ENCODE measurements at regions not wholly inside any gene's neighbourhood (a gene's known extent, or its start where the extent isn't known, plus 50 kb on each side); places are given as distances from the start of the nearest gene placed in this dataset.

DNA sequence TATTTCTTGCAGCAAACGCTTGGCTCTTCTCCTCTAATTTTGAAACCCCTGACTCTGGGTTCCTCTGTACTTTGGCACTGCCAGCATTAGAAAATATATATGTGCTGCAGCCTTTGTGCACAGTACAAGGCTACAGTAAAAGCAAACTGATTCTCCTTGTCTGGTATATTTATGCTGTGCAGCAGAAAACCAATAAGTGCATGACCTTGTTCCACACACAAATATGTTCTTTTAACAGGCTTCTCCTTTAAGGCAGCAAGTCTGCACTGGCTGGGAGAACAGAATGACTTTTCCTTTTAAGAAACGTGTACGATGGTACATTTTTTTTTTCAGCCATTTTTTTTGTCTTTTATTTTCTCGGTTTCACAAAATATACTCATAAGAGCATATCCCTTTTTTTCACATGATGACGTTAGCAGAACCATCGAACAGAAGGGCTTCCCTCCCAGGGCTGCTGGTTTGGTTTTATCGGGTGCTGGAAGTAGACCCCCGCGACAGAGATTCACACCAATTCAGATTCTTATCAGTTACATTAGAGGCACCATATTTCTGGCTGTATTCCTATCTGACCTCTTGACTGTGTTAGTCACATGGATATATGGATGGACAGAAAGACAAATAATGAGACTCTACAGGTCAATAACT, 129.9 kb upstream of the ARID1B start:
- no peak for DNase-seq

DNA sequence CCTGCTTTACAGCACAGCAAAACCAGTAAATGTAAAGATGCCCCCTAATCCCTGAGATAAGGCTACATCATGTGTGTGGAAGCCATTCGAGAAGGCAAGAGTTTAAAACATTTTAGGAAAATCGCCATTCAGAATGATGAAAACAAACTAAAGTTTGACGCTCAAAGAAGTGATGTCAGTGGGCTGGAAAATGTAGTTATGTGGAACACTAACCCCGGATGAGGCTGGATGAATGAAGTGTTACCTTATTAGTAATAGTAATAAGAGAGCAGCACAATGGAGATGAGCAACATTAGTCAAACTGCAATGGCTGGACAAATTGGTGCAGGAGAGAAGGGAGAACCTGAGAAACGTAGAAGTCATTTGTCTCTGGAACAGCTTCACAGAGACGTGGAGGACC, 130.7 kb upstream of the ARID1B start:
- DNase-seq, result no peak

- DNase-seq, result no peak
Observed at GRCh38 chr6:156645097-156645496, 132.1 kb upstream of the ARID1B start.

- DNase-seq, result no peak
Observed at GRCh38 chr6:156639009-156639721, 138.0 kb upstream of the ARID1B start.

DNA sequence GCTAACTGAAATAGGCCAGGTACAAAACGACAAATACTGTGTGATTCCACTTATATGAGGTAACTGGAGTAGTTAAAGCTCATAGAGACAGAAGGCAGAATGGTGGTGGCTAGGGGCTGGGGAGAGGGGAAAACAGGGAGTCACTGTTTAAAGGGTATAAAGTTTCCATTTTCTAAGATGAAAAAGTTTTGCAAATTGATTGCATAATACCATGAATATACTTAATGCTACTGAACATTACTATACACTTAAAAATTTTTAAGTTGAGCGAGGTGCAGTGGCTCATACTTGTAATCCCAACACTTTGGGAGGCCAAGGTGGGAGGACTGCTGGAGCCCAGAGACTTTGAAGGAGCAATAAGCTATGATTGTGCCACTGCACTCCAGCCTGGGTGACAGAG, 138.6 kb upstream of the ARID1B start:
- DNase-seq, result no peak

DNA sequence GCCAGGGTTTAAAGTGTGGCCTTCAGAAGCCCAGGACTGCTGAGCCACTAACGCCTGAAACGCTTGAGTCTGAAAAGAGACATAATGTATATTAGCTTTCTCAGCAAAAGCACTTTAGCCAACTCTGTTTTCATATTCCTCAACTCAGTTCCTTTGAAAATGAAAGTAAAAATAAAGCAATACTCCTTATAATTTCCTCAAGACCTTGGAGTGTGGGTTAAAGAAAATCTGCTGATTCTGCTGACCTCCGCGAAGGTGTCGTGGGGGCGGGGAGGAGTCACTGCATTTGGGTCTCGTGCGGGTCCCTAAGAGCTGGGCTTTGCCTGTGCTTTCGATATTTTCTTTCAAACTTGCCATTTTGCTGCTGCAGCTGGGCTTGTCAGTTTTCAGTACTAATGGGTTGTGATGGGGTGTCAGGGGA, 142.2 kb upstream of the ARID1B start:
- no peak for DNase-seq

DNA sequence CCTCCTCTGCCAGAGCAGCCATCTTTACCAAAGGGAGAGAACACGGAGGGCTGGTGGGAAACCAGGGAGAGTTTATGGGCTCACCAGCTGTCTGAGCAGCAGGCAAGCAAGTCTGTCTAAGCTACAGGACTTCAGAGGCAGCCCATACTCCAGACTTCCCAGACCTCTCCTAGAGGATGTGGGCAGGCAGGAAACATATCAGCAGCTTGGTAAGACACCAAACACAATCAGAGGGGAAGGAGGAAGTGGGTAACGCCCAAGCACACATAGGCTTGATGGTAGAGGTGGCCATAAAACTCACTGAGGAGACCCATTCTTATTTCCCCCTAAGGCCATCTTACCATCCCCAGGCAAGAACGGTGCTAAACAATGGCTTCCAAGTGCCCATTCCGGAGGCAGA, 143.1 kb upstream of the ARID1B start:
- DNase-seq, result no peak

DNA sequence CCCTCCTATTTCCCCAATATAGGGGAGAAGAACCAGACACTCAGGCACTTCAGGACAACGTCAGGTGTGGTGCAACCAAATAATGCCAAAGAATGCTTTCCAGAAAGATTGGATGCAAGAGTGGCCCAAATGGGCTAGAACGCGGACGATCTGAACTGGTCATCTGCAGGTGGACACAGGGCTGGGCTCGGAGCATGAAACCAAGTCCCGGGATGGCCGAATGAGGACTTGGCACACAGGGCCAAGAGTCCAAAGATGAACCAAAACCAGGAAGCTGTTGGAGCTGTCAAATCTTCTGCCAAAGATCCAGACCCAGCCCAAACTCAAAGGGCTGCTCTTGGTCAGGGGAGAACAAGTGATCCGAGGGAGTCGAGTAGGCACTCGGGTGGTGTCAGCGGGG, 143.9 kb upstream of the ARID1B start:
- DNase-seq, result no peak

- DNase-seq, result no peak
Observed at GRCh38 chr6:156630613-156631302, 146.4 kb upstream of the ARID1B start.

DNA sequence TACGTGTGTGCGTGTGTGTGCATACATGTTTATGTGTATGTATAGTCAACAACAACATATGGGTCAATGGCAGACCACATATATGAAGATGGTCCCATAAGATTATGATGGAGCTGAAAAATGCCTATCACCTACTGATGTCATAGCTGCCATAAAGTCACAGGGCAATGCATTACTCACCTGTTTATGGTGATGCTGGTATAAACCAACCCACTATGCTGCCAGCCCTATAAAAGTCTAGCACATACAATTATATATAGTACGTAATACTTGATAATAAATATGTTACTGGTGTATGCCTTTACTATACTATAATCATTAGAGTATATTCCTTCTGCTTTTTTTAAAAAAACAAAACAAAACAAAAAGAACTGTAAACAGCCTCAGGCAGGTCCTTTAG, 148.4 kb upstream of the ARID1B start:
- DNase-seq, result no peak

DNA sequence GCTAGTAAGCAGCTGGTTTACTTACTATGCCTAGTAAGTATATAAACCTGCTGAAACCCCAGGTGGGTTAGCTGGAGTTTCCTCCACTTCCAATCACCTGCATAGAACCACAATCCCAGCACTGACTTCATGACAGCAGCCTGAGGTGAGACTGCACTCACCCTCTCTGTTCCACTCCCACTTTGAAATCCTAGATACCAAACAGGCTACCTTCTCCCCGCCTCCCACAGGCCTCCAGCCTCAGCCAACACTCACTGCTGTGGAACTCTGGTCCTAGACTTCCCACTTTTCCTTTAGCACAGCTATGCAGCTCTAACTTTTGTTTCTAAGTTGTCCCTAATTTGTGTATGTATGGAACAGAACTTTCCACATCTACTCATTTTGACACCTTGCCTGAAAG, 149.7 kb upstream of the ARID1B start:
- no peak for DNase-seq

DNA sequence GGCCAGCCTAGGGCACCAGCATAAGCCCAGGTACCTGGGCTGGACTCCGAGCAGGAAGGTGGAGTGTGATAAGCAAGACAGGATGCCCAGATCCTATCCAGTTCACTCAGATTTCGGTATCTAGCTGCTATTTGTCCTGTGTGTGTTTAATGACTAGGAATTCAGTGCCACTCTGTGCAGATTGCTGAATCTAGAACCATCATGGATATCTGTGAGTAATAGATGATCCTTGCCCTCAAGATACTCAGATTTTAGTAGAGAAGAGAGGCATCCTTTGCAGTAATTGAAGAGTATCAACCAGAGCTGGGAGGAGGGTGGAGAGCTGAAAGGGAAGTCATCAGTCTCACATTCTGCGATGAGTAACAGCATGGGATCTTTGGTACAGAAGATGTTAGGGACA, 155.0 kb upstream of the ARID1B start:
- DNase-seq, result no peak

DNA sequence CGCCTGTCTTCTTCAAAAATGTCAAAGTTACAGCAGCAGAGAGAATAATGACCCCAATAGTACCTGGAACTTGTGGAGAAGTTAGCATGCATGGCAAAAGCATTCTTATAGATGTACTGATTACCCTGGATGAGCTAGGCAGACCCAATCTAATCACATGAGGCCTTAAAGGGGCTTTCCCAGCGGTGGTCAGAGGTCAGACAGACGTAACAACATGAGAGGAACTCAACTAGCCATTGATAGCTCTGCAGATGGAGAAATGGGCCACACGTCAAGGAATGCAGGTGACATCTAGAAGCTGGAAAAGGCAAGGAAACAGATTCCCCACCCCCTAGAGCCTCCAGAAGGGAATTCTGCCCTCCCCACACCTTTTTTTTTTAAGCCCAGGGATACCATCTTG, 156.8 kb upstream of the ARID1B start:
- DNase-seq, result no peak

DNA sequence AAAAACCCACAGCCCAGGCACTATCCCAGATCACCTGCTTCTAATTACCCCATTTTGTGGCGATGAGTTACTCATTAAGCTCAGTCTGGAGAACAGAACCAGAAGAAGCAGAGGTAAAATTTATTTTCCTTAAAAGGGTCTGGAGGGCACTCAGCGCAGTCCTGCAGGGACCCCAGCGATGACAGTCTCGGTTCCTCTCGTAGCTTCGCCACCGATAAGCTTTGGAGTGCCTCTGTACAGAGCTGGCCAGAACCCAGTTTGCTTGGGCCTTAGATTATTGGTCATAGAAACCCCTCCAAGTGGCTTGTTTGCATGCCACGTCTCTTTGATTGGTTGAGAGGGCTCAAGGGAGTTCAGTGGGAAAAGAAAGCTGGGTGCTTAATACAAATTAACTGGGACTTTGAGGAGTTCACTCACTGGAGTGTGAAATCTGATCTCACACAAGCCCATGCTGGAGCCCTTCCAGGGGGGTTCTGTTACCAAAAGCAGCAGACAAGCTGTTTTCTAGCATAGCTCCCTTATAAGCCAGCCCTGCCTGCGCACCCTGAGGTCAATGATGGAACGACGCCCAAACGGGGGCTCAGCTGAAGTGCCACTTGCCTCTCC, 158.5 kb upstream of the ARID1B start:
- no peak for DNase-seq

DNA sequence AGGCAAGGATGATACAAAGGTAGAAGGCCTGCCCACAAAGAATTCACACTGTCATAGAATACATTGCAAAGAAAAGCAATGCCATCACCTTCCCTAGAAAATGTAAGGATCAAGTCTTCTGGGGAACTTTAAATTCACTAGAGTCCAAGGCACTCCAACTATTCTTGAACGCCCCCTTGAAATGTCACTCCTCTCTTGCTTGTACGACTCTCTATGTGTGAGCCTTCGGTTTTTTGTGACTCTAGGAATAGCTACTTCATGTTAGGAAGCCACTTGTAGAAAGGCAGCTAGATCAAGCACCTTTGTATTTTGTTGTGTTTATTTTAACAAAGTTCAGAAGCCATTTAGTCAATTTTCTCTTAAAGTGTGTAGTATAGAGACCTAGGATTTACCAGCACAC, 159.2 kb upstream of the ARID1B start:
- DNase-seq, result no peak

- no peak for DNase-seq
Observed at GRCh38 chr6:156617376-156617775, 159.8 kb upstream of the ARID1B start.

- DNase-seq, result no peak
Observed at GRCh38 chr6:156616495-156616894, 160.7 kb upstream of the ARID1B start.

DNA sequence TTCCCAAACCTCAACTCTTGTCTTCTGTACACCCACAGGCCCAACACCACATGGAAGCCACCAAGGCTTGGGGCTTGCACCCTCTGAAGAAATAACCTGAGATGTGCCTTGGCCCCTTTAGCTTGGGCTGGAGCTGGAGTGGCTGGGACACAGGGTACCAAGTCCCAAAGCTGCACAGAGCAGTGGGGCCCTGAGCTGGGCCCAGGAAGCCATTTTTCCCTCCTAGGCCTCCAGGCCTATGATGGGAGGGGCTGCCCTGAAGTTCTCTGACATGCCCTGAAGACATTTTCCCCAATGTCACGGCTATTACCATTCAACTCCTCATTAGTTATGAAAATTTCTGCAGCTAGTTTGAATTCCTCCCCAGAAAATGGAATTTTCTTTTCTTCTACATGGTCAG, 163.2 kb upstream of the ARID1B start:
- no peak for DNase-seq

GRCh38 chr6:156612361-156612760, 164.8 kb upstream of the ARID1B start:
- DNase-seq, result no peak

- no peak for DNase-seq
Observed at GRCh38 chr6:156602066-156602385, 175.2 kb upstream of the ARID1B start.

DNA sequence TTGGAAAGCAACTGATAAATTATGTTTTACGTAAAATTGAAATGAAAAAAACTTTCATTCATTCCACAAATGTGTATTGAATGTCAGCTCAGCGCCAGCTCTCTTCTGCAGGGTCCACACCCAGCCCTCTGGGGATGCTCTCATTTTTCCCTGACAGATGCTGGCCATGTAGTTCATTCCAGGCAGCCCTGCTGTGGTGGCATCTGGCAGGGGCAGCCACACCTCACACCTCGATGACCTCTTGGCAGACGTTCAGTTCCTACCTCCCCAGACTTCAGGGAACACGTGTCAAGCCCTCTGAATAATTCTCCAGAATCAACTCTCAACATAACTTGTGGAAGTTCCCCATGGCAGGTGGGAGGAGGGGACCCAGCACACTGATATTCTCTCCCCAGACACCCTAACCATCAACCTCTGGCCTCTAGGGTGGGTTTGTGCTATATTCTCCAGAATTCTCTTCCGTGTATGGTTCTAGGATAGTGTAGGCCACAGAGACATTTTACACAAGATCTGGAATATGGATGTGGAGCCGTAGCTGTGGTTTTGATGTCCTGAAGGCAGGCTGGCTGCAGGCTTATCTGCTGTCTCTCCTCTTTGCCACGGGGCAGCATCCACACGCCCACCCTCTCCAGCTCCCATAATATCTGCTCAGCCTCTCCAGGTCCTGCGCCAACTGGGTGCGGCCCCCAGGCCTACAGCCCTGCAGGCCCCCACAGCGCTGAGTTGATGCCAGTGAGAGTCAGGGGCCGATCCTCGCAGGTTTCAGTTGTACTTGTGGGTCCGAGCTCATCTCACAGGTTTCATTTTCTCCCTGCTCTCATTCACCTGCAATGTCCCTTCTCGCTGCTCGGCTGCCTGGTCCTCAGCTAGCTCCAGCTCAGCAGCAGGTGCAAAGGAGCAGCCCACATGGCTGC, 175.8 kb upstream of the ARID1B start:
- no peak for DNase-seq

GRCh38 chr6:156600678-156601077, 176.5 kb upstream of the ARID1B start:
- DNase-seq, result no peak
